HG02943 (cell line): ENCODE measurements at regions not wholly inside any gene's neighbourhood (a gene's known extent, or its start where the extent isn't known, plus 50 kb on each side); places are given as distances from the start of the nearest gene placed in this dataset.
A peak's percentile ranks its signal among the peaks of the same experiment; 100 is the strongest.
"Not testable (repeated sequence)": the region's sequence is repeated elsewhere in the genome, so short reads cannot be mapped to it uniquely, and the experiment has no call there.

Experiments
- ATAC-seq: cut with Tn5 transposase; IDR thresholded peaks from one replicate; pipeline ENCODE4 v1.9.1; 2021; ENCODE audit warnings: mild to moderate bottlenecking, low read depth, moderate library complexity; ENCODE audit not compliant: unreplicated experiment

GRCh38 chr13:57899096-57899495, 267.6 kb downstream of the PCDH17 start:
- ATAC-seq, result no peak

DNA sequence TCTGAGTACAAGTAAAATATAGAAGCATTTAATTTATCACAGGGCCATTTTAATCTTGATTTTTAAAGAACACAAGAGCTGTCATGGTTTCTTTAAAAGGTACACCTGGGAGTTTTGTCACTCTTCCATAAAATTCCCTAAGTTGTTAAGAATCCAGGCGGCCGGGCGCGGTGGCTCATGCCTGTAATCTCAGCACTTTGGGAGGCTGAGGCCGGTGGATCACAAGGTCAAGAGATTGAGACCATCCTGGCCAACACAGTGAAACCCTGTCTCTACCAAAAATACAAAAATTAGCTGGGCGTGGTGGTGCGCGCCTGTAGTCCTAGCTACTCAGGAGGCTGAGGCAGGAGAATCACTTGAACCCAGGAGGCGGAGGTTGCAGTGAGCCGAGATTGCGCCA, 278.3 kb downstream of the PCDH17 start:
- not testable (repeated sequence) for ATAC-seq

GRCh38 chr13:57918086-57918485, 286.5 kb downstream of the PCDH17 start:
- no peak for ATAC-seq

GRCh38 chr13:57918913-57919312, 287.4 kb downstream of the PCDH17 start:
- ATAC-seq, result no peak

DNA sequence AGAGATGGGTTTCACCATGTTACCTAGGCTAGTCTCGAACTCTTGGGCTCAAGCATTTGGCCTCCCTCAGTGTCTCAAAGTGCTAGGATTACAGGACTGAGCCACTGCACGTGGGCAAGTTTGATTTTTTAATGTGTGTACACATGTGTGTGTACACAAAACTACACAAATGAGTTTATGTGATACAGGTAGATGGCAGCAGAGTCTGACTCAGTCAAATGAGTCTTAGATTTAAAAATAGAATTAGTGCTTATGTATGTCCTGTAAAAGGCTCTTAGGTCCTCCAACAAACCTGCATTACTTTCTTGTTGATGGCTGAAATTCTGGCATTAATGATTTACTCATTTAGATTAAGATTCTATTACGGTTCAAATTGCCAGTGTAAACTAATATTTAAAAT, 293.7 kb downstream of the PCDH17 start:
- no peak for ATAC-seq

- no peak for ATAC-seq
Observed at GRCh38 chr13:57925751-57926150, 294.2 kb downstream of the PCDH17 start.

DNA sequence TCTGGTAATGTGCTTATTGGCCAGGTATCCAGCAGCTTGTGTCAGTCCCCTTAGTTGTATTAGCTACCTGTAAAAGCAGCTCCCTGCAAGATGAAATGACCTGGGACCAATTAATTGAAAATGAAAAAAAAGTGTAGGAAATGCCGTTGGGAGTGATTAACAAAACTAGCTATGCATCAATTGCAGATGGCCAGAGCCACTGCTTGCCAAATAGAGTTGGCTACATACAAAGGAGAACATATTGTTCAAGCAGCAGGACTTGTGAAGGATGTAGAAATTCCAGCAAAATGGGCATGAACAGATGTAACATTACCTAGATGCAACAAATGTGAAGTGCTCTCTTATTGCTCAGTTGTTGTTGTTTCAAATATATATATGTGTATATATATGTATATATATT, 300.5 kb downstream of the PCDH17 start:
- ATAC-seq, result no peak

DNA sequence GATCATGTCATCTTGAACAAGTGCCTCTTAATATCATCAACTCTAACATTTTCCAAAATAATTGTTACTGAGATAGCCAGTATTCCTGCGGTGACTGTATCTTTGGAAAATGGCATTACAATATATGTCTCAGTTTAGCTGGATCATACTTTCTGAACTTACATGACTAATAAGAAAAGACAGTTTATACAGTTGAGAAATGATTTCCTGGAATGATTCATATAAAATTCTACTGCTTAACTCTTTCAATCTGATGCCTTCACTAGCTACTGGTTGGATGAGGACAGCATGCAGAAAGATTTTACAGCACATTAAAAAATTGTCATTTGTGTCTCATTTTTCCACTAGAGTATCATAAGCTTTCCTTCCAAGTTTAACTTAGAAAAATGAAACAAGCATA, 302.1 kb downstream of the PCDH17 start:
- no peak for ATAC-seq

GRCh38 chr13:57935965-57936364, 304.4 kb downstream of the PCDH17 start:
- no peak for ATAC-seq

- peak; percentile 99 for ATAC-seq
Observed at GRCh38 chr13:57946361-57946760, 314.8 kb downstream of the PCDH17 start.

DNA sequence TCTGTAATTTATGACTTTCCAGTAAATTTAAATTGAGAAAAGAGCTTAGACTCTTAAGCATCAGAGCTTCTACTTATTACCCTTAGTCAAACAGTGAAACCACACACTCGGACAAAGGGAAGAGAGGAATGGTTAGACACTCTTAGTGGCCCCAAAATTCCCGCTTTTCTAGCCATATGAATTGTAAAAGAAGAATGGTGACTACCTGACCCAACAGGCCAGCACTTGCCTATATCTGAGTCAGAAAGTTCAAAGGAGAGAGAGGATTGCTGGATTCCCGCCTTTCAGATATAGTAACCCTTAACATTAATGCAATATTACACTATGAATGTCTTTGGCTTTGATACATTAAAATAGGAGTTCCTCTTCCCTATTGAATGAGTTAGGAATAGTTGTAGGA, 317.3 kb downstream of the PCDH17 start:
- ATAC-seq, result no peak

DNA sequence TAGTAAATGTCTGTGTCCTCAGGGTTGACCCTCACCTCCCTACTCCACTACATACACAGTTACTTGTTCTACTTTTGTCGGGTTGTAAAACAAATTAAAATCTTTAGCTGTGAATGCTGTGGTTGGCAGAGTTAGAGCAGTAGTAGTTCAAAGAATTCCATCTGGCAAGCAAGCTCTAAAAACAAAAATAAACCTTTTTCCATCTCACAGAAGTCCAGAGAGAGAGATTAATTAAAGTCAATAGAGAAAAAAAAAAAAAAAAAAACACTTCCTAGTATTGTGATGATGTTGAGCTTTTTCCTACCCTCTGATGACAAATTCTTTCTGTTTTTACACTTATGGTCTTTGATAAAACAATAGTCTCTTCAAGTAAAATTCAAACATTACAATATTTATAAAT, 338.4 kb downstream of the PCDH17 start:
- no peak for ATAC-seq

- ATAC-seq, result no peak
Observed at GRCh38 chr13:57970404-57970803, 338.9 kb downstream of the PCDH17 start.

DNA sequence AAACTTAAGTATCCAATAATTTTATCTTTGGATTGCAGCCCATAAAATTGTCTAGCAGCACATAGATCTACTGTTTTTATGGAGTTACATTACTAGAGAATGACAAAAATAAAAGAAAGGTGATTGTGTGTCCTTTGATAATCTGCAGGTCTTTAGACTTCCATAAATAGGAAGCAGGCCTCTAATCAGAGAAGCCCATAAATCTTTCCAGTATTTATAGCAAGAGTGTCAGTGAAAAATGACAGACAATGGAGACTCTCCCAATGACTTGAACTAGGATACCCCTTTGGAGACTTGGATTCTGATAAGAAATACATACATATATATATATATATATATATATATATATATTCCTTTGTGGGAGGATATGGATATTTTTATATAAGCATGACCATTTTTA, 351.2 kb downstream of the PCDH17 start:
- ATAC-seq, result no peak

DNA sequence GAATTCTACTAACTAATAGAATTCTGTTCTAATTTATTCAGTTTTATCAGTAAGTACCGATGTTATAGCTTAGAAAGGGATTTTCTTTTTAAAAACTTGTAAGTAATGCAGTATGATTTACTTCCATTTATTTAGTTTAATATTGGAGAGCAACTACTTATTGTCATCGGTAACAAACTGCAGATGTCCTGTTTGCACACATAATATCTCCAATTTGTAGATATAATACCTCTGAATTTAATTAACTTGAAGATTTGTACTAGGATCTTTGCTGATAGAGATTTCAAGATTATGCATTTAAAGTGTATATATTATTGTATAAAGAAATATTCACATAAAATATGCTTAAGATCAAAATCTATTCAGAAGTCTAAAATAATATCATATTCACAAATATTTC, 356.7 kb downstream of the PCDH17 start:
- ATAC-seq, result no peak

- no peak for ATAC-seq
Observed at GRCh38 chr13:57991041-57991440, 359.5 kb downstream of the PCDH17 start.

DNA sequence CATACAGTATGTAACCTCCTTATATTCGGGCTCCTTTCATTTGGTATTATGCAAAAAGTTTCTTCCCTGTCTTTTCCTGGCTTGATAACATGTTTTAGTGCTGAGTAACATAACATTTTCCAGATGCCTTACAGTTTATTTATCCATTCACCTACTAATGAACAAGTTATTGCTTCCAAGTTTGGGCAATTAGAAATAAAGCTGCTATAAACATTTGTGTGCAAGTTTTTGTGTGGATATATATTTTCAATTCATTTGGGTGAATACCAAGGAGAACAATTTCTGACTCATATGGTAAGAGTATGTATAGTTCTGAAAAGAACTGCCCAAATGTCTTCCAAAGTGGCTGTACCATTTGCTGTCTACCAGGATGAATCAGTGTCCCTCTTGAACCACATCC, 360.9 kb downstream of the PCDH17 start:
- no peak for ATAC-seq

DNA sequence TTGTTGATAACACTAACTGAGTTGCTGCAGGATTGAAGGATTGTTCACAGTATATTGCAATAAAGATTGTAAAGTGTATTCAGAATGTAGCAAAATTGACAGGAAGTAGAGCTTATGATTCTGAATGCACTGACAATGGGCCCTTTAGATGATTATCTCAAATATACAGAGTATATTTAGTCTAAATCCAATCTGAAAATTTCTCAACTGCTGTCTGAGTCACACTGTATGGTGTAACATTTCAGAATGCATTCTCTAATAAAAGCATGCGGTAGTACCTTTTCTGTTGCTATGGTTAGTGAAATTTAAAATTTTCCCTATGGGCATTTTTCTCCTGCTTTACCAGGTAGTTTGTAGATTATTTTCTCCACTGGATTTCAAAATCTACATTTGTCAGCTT, 365.2 kb downstream of the PCDH17 start:
- ATAC-seq, result no peak

DNA sequence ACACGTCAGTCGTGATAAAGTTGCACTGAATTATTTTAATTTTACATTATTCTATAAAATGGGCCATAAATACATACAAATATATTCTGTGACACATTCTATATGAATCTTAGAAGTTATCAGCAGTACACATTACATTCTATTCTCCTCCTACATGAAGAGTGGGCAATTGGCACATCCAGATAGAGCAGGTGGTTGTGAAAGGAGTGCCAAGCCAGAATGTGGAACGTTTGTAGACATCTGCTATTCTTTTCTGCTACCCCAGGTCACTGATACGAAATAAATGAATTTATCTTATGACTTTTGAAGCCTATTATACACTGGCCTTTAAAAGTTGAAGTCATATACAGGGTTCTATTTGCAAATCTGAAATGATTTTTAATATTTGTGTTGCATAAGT, 373.2 kb downstream of the PCDH17 start:
- no peak for ATAC-seq

DNA sequence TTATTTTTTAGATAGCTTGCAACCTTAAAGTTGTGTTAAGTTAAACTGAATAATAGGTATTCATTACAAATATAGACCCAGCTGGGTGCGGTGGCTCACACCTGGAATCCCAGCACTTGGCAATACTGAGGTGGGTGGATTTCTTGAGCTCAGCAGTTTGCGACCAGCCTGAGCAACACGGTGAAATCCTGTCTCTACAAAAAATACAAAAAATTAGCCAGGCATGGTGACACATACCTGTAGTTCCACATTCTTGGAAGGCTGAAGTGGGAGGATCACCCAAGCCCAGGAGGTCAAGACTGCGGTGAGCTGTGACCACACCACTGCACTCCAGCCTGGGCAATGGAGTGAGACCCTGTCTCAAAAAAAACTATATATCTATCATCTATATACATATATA, 386.5 kb downstream of the PCDH17 start:
- ATAC-seq, result no peak

DNA sequence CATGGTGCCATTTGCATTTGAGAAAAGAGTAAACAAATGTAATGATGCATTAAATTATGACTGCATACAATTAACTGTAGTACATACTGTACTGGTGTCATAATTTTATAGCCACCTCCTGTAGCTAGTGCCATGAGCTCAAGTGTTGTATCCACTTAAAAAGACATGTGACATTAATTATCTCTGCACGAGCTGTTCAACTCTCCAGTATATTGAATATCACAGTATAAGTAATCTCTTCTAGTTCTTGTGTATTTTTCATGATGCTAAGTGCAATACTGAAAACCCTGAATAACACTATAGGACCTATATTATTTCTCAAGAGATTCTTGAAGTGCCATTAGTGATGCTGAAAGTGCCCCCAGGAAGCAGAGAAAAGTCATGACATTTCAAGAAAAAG, 387.3 kb downstream of the PCDH17 start:
- ATAC-seq, result no peak

GRCh38 chr13:58024103-58024502, 392.6 kb downstream of the PCDH17 start:
- ATAC-seq, result no peak

DNA sequence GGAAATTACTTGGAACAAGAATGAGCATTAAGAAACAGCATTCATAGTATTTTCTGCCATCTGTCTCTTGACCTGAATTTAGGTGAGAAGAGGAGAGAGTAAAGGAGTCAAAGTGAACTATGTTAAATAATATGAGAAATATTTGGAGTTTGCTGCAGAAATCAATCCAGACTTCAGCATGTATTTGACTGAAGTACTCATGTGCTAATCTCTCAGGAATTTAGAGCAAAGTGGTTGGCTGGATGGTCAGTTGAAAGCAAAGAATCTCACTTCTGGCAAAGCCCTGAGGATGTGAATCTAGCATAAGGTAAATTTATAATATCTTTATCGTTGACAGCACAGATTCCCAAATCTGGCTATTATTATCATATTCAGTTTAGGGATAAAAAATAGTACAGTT, 394.3 kb downstream of the PCDH17 start:
- no peak for ATAC-seq
